DOHH2 (cell line): ENCODE measurements at regions not wholly inside any gene's neighbourhood (a gene's known extent, or its start where the extent isn't known, plus 50 kb on each side); places are given as distances from the start of the nearest gene placed in this dataset.

Experiments
- EZH2phosphoT487 ChIP-seq: fragments of 200-600 bp; sonication (generic); IDR thresholded peaks from 2 replicates; pipeline ENCODE4 v1.6.1; 2017; ENCODE audit warnings: borderline replicate concordance, mild to moderate bottlenecking, antibody characterized with exemption, low read length, moderate library complexity, mixed read lengths
- TF ChIP-seq, protein P1 (sequence below): fragments of 200-600 bp; sonication (generic); IDR thresholded peaks from one replicate; pipeline ENCODE4 v1.5.1; 2014; ENCODE audit warnings: antibody characterized with exemption, mild to moderate bottlenecking, low read depth, low read length; ENCODE audit not compliant: poor library complexity, severe bottlenecking

- TF ChIP-seq, protein P1, sequence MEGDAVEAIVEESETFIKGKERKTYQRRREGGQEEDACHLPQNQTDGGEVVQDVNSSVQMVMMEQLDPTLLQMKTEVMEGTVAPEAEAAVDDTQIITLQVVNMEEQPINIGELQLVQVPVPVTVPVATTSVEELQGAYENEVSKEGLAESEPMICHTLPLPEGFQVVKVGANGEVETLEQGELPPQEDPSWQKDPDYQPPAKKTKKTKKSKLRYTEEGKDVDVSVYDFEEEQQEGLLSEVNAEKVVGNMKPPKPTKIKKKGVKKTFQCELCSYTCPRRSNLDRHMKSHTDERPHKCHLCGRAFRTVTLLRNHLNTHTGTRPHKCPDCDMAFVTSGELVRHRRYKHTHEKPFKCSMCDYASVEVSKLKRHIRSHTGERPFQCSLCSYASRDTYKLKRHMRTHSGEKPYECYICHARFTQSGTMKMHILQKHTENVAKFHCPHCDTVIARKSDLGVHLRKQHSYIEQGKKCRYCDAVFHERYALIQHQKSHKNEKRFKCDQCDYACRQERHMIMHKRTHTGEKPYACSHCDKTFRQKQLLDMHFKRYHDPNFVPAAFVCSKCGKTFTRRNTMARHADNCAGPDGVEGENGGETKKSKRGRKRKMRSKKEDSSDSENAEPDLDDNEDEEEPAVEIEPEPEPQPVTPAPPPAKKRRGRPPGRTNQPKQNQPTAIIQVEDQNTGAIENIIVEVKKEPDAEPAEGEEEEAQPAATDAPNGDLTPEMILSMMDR, result no peak
- no peak for TF ChIP-seq EZH2phosphoT487
Measured at GRCh38 chr2:103896182-103896581, 957.7 kb upstream of the POU3F3 start.
